Stimulated activated CD8-positive, alpha-beta memory T cell treated with anti-CD3 and anti-CD28 coated beads, Interleukin-2, amount 100 ng/mL, for 48 hours (primary cell): ENCODE measurements at regions not wholly inside any gene's neighbourhood (a gene's known extent, or its start where the extent isn't known, plus 50 kb on each side); places are given as distances from the start of the nearest gene placed in this dataset.

Experiments used
- DNase-seq, 2 donors: peaks; one replicate each; pipeline ENCODE4 v3.0.0-alpha.2; 2020; ENCODE audit warnings: low read depth in 2 of 2

DNA sequence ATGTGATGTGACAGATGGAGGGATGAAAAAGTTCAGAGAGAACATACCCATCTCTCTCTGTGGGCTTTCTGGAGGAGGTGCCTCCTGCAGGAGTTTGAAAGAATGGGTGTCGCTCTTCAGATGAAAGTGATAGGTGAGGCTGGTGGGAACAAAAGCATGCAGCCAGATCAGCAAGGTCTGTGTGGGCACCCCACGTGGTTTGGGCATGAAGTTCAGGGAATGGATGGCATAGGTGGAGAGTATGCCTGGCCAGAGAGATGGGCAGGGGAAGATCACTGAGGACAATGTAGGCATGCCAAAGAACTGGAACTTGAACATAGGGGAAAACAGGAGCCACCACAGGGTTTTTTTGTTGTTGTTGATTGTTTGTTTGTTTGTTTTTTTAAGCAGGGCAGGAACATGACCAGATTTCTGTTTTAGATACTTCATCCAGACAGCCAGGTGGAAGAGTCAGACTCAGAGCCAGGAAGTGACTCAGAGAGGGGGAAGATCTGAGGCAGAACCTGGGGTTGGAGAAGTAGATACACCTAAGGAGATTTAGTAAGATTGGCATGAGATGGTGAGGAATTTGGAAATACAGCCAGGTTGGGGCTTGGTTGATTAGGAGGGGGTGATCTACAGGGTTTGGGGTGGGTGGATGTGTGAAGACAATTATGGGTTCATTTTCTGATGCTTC lies 64.8 kb upstream of the CLSTN2 start:
- DNase-seq = no peak

DNA sequence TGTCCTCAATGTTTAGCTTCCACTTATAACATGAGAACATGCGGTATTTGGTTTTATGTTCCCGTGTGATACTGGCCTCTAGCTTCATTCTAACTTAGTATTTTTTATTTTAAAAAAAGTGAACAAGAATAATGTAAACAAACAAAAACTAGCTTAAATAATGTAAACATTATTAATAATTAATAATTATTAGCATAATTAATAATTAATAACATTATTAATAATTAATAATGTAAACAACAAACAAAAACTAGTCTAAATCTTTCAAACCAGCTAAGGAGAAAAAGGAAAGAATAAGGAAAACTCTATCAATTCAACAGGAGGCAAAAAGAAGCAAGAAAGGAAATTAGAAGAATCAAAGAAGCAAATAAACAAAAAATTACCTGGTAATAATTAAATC lies 66.2 kb upstream of the CLSTN2 start:
- DNase-seq = no peak

DNA sequence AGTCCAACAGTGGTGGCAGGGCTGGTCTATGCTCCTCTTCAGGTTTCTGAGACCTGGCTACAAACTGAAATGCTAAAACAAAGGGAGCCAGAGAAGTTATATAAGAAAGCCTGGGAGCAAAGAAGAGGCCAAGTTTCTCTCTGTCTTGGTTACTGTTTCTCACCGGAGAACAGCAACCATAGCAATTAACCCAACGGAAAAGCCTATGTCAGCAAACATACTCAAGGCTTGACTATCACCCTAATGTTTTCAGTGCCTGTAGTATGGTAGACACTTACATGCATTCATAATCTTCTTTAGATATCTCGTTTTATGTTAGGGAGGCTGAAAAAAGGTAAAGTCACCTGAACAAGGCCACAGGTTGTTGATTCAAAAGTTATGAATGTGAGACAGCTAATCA lies 86.3 kb upstream of the CLSTN2 start:
- no peak for DNase-seq

DNA sequence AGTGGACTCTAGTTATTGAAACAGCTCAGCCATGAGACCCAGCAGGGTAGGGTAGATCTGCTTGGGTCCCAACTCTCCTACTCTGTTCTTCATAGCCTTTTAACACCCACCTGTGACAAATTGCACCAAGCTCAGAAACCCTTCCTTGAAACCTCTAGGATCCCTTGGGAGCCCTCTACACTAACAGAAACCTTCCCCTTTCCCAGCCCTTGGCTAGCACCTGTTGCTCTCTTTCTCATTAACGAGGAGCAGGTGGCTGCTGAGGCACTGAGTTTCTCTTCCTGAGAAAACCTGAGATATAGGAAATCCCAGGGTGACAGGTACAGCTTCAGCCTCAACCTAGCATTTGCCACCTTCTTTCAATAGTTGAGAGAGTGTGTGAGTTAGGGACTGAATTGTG lies 88.3 kb upstream of the CLSTN2 start:
- DNase-seq = no peak

DNA sequence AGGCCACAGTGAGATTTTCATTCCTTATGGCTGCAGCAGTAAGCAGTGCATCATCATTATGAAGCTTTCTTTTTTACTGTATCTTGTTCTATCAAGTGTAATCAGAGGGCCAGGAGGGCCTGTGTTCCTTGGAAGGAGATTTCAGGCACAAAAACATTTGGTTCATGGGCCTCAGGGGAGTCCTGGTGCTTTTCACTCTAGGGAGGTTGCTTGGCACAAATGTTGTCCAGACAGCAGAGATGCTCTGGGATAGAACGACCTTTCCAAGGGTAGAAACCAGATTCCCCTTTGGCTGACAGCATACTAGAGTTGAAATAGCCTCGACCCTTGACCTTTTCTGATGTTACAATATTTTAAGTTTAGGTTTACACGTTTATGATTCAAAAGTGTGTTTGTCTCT lies 95.3 kb upstream of the CLSTN2 start:
- no peak for DNase-seq

DNA sequence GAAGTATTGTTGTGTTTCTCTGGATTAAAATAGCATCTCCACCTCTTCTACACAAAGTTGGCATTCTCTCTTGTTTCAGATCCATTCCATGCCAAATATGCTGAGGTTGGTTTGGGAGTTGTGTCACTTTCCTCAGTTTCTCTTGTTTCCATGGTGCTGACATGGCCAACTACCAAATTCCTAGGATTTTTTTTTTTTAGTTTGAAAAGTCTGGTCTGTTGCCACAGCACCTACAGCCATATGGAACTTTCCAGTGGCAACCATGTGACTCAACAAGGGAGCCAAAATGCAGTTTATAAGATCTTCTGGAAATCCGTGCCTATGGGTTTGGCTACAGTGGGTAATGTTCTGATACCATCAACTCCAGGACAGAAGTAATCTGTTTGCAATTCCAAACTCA lies 96.0 kb upstream of the CLSTN2 start:
- DNase-seq = no peak

DNA sequence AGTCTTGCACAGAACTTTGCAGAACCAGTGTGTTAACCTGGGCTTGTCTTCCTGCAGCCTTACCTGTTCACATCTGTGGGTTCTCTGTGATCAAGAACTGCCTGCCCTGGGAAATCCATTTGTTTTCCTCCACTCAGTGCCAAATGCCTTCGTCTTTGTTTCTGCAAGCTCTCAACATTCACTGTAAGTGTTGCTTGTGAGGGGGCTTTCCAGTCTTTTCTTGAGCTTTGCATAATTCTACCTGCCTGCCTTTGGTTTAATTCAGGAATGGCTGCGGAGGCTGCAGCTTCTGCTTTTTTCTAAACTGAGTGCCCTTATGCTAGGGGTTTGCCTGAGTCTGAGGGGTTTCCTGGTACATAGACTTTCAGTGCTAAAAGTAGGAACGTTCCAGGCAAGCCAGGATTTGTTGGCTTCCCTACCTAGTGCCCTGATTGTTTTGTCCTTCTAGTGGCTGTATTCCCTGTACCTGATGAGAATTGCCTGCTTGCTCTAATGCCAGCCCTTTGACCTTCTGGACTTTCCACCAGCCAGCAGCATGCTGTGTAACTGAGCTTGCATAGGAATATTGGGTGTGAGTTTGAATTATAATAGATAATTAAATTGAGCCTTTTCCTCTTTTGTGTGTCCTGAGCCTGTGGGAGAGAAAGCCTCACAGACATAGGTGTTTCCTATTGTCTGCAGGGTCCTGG lies 96.6 kb upstream of the CLSTN2 start:
- no peak for DNase-seq

DNA sequence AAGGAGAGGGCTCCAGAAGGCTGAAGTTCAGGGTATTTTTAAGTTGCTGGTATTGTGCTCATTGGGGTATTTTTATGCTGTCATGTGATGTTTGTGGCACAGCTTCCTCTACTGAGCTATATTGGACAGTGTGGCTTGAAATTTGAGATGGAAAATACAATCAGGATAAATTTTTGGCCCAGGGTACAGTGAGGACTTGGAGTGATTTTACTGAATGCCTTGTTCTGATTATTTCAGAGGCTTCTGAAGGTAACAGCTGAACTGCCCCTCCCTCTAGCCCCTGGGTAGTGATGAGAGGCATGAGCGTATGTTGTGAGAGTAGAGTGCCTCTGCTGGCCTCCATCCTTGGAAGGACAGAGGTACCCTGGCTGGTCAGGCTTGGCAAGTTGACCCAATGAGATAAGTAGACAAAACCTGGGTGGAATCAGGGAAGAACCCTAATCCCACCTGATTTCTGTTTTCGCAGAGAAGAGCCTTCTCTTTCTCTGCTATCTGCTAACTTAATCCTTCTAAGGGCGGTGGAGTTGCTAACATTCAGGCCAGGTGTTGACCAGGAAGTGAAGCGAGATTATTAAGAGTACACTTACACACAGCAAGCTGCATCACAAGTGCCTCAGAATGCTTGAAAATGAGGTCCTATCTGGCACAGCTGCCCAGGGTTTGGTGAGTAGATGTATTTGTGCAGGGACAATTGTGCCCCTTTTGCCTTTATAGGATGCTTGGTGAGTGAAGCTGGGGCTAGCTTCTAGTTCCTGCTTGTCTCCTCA lies 98.1 kb upstream of the CLSTN2 start:
- no peak for DNase-seq

DNA sequence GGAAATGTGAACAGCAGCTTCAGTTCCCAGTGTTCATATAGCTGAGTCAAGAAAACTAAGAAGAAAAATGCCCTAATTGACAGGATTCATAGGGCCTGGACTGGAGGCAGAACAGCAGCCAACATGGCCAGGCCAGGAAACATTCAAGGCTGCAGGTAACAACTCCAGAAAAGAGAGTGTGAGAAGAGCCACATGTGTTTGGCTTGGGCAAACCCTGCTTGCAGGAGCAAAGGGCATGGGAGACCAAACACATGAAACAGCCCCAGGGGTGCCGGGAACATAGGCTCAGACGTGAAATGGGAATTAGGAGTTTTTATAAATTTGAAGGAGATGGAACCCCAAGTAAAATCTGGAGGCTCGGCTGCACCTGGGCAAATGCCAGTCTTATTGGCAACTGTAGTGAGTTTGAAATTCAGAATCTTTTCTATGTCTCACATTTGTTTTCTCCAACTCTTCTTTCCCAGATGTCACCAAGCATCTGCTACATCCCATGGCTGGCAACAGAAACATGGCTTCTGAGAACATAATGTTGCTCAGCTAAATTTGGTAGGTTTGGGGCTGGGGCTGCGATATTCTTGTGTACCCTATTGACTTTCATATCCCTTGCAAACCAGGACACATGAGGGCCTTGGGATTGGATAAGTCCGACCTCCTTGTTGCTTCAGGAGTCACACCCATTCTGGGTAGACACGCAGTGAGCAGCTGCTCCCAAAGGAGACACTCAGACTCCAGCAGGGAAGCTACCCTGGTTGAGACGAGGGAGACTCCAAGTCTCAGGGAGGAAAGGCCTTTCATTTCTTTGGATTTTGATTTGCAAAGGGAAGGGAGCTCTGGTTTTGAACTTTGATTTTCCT lies 98.9 kb upstream of the CLSTN2 start:
- no peak for DNase-seq

DNA sequence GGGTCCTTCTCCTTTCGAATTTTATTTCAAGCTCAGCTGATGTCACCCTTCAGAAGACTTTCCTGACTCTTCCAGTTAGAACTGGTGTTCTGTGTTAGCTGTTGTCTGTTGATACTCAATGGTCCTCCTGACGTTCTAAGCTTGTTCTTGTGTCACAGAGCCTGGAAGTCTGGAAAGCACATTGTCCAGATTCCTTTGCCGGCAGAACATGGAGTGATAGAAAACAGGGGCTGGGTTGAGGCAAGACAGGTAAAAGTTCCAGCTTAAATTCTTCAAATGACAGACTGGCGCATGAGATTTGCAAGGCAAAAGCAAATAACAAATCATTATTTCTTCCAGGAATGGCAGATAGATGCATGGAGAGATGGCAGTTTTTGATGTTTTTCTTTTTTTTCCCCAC lies 102.0 kb upstream of the CLSTN2 start:
- no peak for DNase-seq

DNA sequence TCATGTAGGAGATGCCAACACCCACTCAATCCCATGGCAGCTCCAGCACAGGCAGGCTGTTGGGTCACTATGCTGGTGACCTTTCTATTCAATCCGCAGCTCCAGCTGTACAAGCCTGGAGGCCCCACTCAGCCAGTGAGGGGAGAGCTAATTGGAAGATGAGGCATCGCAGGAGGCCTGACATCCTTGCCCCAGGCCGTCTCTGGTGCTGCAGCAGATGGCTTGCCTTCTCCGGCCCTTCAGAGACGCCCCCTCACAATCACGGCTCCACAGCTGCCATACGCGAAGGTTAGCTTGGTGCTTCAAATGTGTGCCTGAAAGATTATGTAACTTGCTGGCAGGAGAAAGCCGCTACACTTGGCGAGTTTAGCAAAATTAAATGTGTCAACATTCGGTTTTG lies 104.2 kb upstream of the CLSTN2 start:
- no peak for DNase-seq

DNA sequence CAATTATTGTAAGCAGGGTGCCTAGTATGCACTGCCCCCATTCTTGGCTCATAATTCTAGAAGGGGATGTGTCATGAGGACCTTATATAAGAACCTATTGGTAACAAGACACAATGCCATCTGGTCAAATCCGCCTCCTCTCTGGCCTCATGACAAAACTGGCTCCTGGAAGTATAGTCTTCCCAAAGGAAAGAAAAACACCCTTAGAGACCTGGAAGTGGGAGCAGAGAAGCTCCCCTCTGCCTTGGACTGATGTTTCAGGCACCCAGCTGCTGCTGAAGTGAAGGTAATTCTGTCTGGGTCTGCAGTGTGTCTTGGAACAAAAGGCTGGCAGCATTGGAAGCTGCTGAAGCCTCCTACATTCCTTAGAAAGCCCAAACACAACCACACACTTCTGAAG lies 107.2 kb upstream of the CLSTN2 start:
- DNase-seq = no peak

DNA sequence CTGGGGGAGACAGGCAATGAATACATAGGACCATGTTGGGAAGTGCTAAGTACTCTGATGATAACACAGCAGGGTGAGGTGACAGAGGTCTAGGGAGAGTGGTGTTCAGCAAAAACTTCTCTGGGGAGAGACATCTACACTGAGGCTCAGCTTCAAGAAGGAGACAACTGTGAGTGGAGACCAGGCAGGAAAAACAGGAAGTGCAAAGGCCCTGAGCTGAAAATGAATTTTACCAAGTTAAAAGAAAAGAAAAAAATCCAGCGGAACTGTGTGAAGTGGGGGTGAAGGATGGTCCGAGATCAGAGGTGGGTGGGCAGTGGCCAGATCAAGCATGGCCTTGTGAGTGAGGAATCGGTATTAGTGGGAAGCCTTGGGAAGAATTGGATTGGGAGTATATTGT lies 110.1 kb upstream of the CLSTN2 start:
- no peak for DNase-seq

DNA sequence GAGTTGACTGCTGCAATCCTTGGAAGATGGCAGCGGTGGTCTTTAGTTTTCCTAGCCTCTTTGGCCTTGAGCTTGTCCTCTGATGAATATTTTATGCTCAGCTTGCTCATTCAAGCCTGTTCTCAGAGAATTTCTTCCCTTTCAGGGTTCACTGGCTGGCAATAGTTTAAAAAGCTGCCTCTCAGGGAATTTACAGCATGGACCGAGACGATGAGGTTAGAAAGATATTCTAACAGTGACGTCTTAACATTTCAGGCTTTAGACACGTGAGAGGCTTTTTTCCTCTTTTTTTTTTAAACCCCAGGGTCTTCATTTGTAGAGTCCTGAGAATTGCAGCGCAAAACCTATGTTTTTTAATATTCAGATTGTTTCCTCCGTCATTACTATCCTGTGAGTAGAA lies 120.3 kb upstream of the CLSTN2 start:
- DNase-seq = no peak

DNA sequence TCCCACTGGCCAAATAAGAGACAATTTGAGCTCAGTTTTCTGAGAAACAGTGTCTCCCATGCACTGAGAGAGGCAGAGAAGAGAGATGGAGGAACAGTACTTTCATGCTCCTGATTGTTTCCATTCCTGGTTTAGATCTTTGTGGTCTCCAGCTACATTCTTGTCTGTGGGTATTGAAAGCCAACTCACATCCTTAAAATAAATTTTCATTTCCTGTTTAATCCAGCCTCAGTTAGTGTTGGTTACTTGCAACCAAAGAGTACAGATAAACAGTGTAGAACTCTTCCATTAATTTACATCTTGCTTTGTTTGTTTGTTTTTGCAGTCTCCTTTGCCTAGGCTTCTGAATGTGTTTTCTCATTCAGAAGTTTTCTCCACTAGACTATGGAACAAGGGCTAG lies 123.7 kb upstream of the CLSTN2 start:
- no peak for DNase-seq

DNA sequence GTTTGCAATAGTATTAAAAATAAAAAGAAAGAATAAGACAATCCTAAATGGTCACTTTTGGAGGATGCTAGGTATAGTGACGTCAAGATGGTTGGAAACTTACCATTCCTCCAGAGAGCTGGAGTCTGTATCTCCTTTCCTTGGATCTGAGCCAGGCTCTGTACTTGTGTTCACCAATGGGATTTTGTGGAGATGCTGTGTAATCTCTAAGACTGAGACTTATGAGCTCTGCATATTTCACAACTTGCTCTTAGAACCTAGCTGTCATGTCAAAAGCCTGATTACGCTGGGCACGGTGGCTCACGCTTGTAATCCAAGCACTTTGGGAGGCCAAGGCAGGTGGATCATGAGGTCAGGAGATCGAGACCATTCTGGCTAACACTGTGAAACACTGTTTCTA lies 126.8 kb upstream of the CLSTN2 start:
- DNase-seq = no peak

DNA sequence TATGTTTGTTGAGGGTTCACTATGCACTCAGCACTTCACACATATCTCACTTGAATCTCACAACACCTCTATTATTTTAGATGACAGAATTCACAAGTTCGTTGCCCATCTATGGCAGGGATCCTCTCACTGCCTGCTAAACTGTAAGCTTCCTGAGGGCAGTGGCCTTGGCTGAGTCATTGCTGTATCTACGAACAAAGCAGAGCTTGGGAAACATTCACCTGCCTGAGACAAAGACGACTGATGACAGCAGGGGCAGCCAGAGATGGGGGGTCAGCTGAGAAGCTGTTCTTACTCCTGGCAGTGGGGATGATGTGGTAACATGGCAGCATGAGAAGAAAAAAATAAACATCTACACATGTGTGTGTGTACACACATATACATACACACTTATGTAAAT lies 125.5 kb upstream of the NMNAT3 start:
- no peak for DNase-seq

DNA sequence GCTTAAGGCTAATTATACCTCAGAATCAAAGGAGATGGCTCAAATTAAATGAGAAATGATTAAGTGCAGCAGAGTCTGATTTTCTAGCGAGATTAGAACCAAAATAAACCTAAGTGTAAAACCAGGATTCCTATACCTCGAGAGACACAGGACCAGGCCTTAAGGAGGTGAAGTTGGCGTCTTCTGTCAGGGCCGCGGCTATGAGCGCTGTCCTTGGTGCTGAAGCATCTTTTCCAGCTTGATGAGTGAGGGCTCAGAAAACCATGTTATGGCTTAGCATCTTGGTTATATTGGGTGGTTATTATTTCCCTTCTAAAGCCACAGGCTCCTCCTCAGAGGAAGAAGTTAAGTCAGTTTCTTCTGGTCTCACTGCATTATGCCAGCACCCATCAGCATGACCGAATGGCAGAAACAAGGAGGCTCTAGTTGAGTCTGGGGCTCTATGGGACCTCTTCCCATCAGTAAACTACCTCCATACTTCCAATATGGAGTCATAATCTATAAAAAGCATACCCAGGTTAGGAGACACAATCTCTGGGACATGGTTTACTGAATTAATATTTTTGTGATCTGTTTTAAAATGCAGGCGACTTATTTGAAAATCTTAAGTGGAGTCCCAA lies 120.1 kb upstream of the NMNAT3 start:
- peak in 1 of 2 donors; percentile 3 for DNase-seq

DNA sequence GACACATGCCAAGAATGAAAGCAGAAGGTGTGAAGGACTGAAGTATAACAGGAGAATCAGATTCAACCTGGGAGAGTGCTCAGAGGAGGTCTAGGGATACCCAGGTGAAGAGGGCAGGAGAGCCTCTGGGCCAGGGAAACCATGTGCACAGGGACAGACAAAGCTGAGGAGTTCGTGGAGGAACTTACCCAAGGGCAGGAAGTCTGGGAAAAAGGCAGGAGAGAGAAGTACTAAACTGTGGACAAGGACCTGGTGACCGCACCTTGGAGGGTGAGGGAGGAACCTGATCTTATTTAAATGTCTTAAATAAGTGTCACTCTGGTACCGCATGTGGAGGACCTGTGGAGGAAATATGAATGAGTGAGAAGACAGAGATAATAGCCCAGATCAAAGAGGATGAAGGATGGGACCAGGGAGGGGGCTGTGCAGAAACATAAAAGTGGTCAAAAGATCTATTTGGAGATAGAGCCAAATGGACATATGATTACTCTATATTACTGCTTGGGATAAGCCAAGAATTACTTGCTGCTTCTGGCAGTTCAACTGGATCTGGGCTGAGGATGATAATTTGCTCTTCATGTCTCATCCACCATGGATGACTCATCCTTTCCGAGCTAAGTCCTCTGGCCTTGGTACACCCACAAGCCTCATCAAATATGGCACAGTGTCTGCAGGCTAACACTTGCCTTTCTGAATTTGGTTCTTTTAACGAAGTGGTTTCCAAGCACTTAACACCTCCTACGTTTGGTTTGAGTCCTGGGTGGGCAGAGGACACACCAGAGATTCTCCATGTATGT lies 116.9 kb upstream of the NMNAT3 start:
- no peak for DNase-seq

DNA sequence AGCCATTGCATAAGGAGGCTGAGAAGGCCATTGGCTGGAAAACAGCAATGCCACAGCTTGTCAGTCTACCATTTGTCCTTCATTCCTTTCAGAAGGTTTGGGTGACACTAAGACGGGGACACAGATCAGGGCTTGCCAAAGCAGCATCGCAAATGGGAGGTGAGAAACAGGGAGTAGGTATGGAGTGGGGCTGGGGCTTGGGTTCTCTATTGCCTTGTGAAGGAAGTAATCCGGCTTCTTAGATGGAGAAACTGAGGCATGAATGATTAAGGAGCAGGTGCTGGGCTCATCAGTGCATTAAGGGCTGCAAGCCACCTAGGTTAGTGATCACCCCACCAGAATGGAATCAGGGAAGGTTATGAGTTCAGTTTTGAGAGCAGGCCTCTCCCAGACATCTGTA lies 115.6 kb upstream of the NMNAT3 start:
- no peak for DNase-seq

DNA sequence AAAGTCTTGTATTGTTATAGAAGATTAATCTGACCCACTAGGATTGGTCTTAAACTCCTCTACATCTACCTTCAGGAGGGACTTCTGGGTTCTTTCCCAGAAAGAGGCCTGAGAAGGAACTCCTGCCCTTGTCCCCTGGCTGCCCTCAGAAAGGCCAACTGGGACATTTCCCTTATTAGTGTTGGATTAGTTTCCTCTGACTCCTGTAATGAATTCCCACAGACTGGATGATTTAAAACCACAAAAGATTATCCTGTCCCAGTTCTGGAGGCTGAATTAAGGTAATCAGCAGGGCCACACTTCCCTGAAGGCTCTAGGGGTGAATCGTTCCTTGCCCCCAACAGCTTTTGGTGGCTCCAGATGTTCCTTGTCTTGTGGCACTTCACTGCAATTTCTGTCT lies 102.8 kb upstream of the NMNAT3 start:
- no peak for DNase-seq
